HS-27A (cell line): ENCODE measurements at regions not wholly inside any gene's neighbourhood (a gene's known extent, or its start where the extent isn't known, plus 50 kb on each side); places are given as distances from the start of the nearest gene placed in this dataset.

ENCODE experiments used
- DNase-seq: peaks from one replicate; pipeline ENCODE4 v3.0.0-alpha.2; 2012; ENCODE audit warnings: low read depth, missing footprints

DNA sequence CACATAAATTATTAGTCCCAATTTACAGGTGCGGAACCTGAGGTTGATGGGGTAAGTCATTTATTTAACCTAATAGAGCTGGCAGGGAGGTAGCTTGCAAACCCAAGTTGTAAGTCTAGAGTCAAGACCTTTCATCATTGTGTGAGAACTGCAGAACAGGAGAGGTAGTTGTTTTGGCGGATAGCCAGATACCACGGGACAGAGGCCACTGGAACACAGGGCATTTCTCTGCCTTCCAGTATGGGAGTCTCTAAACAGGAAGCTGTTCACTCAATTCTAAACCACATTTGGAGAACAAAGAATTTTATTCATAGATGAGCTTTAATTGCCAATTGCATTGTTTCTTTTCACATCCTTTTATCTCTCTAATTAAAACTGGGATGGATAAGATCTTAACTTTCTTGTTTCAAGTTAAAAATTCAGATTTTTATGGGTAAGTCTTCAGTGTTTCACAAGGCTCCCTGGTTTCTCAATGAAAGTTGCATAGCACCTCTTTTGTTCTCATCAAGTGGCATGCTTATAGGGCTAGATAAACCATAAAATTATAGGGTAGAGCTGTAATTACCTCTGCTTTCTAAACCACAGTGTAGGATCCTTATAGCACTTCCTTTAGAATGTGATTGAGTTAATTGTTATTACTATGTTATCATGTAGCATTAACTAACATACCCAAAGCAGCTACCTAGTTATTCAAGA, 489.0 kb downstream of the GATA3 start:
- DNase-seq = no peak

DNA sequence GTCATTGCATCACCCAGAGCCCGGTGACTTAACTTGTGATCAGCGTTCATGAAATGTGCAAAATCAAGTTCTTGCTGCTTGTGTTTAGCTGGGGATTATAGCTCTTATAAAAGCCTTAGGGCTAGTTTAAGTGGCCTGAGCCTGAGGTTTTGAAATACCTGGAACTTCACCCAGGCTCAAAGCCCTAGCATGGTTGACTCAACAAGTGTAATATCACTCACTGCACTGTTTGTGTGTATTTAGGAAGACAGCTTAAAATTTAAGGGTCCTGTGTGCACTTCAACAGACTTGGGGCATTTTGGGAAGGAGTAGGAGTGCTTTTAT, 489.5 kb downstream of the GATA3 start:
- DNase-seq = no peak

- DNase-seq = no peak
These were observed 490.0 kb downstream of the GATA3 start for GRCh38 chr10:8544500-8544899.

DNA sequence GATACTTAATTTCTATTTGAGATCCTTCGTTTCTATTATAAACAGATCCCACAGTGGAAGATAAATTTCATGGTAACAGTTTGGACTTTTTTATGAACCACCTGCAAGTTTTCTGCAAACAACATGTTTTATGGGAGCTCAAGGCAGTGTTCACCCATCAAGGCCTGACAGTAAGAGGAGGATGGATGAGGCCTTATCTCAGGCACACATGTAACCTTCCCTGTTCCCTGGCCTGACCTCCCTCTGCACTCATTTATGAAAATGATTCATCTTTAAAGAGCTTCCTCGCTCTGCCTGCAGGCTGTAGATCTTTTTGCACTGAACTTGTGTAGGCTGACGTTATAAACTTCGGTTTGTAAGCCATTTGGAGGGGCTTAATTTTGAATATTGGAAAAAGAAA, 500.1 kb downstream of the GATA3 start:
- DNase-seq = no peak

GRCh38 chr10:8556321-8556720, 501.8 kb downstream of the GATA3 start:
- DNase-seq = no peak

DNA sequence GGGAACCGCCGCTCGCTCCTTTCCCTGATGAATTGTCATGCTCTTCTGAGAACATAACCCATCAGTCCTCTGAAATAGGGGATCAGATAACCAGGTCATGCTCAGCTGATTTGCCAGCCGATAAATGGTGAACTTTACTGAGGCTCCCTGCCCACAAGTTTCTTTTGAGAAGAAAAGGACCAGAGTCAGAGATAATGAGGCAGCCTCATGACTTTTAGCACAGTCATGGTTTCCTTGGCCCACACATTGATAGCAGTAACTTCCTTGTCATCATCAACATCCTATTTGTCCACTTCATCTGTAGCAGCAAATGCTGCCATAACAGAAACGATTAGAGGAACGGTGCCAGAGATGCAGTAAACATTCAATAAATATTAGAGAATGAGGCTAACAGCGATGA, 509.0 kb downstream of the GATA3 start:
- DNase-seq = no peak

GRCh38 chr10:8566737-8567136, 512.2 kb downstream of the GATA3 start:
- DNase-seq = no peak

DNA sequence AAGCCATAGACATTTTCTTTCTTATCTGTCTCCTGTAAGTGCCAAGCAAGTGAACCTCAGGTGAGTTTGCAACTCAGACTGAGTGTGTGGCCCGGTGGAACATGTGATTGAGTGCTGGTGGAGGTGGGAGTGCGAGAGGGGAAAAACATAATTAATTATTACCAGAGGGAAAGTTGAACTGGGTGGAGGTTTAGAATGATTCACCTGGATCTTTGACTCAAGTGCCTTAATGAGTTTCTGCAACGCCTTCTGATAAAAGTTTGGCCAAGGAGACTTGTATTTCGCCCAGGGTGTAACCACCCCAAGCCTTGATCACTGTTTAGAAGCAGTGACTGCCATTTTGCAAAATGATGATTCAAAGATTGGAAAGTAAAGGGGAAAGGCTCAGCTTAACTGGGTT, 513.9 kb downstream of the GATA3 start:
- no peak for DNase-seq

DNA sequence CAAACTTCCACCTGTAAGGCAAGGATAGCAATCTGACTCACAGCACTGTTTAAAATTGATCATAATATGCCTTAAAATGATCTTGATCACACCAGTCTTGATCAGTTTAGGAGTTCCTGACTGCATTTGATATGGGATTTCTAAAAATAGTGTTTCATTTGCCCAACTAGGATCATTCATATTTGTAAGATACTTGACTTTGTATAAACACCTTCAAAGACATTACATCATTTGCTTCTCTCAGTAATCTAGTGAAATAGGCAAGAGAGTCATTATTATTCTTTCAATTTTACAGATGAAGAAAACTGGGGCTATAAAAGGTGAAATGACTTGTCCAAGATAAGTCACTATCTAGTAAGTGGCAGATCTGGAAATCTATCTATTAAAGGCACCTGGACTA, 521.1 kb downstream of the GATA3 start:
- DNase-seq = no peak

DNA sequence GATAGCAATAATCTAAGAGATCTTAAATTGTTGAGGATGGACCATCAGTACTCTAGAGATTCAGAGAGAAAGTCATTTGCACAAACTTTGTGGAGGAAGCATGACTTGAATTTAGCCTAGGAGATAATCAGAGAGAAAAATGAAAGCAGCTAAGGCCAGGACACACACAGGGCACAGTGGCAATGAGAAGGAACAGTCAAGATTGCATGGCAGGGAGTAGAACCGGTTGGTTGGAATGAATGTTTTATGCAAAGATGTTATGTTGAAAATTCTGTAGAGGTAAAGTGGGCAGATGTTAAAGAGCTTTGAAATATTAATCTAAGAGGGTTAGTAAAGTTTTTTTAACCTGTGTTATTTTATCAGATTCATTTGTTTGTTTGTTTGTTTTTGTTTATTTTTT, 521.8 kb downstream of the GATA3 start:
- DNase-seq = no peak

DNA sequence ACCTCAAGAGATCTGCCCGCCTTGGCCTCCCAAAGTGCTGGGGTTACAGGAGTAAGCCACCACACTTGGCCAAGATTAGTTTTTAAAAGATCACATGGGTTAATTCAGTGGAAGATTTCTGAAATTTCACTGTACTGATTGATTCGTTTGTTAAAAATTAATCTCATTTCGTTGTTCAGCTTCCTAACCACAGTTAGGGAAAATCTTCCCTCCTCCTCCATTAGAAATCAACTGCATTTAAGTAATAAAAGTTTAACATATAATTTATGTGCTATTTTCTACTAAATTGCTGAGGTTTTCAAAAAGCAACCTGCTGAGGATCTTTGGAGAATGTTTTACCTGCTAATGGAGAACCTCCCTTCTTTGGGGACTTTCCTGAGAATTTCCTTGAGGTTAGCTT, 522.4 kb downstream of the GATA3 start:
- no peak for DNase-seq

DNA sequence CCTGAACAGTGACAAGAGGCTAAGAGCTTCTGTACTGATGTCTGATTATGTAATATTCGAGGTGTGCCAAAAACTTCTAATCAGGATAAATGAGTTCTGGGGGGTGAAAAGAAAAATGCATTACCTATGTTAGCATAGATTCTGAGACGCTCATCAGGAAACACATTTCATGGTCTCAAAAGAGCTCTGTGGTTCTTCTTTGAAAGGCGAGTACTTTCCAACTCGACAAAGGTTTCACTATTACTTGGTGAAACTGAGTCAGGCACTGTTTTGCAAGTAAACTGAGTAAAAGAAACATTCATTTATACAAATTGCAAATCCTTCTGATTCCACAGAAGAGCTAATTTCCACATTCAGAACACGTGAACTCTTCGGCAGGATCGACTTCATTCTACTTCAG, 523.2 kb downstream of the GATA3 start:
- DNase-seq = no peak

- DNase-seq = no peak
These were observed 527.2 kb downstream of the GATA3 start for GRCh38 chr10:8581521-8582225.

- no peak for DNase-seq
These were observed 528.6 kb downstream of the GATA3 start for GRCh38 chr10:8583096-8583495.

DNA sequence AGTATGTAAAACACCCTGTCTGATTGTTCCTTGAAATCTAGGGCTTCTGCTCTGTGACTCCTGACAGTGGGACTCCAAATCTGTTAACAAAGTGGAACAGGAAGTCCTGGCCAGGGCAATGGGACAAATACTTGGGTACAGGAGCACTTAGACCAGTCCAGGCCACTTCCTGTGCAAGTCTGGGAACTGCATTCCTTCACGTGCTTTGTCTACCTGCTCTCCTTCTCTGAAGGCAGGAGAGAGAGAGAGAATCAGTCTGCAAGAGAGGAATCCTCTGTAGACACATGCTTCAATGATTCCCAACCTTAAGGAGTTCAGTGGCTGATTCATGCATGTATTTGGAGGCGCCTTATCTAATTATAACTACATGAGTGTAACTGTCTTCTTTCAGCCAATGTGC, 530.2 kb downstream of the GATA3 start:
- no peak for DNase-seq

DNA sequence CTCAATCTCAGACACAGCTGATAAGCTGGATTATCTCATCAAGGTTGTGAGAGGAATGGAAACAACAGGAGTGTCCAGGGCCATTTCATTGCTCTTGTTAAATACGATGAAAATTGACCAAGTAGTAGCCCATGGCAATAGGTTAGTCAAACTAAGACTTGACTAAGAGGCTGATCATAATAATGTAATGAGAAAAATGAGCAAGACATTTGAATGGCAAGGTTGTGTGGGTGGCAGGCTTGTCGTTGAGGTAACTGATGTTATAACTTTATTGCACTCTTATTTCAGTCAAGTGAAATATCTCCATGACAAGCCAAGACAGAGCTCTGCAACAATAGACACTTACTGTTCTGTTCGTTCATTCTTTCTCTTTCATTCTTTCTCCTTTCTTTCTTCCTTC, 532.0 kb downstream of the GATA3 start:
- DNase-seq = no peak

GRCh38 chr10:8588135-8588534, 533.6 kb downstream of the GATA3 start:
- DNase-seq = no peak

DNA sequence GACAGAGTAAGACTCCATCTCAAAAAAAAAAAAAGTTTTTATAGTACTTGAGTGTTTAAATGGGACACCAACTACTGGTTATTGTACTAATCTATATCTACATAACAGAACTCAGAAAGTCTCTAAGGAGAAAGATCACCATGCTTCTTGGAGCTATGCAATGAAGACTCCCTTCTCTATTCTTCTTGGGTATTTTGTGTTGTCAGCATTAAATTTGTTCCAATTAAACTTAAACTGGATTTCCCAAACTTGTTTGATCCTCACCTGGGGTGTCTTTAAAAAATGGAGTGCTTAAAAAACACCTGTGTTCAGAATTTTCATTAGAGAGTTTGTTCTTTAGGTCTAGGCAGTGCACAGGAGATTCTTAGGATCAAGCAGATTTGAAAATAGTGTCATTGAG, 536.0 kb downstream of the GATA3 start:
- DNase-seq = no peak

DNA sequence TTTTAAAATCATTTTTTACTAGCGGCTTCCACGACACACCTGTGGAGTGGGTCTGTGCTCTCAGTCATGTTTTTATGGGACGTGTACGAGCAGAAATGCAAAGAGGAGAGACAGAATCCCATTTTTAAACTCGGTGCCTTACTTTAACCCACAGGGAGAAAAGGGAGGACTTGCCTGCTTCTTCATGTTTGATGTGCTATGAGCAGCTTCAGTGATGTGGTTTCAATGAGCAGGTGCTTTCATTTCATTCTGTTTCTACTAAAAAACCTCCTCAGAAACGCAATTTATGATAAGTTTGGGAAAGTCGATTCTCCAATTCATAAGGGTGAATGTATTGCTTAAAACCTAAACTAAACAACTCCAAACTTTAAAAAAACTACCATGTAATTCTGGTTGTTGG, 537.2 kb downstream of the GATA3 start:
- no peak for DNase-seq

- DNase-seq = no peak
These were observed 539.7 kb downstream of the GATA3 start for GRCh38 chr10:8594176-8594575.

DNA sequence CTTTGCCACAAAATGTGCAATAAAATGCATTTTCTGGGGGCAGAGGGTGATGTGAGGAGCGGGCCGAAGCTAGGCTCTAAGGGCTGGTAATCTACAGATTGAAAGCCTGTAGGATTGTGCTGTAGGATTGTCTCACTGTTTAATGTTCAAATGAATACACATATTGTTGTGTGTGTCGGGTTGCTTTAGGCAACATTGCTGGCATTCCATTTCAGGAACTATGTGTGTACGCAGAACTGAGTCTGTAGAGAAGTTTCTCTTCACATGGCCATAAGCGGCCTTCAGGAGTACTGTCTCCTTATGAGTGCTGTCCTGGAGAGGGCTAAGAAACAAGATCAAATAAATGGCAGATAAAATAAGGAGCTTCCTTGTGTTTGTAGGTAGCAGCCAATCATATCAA, 540.2 kb downstream of the GATA3 start:
- no peak for DNase-seq

DNA sequence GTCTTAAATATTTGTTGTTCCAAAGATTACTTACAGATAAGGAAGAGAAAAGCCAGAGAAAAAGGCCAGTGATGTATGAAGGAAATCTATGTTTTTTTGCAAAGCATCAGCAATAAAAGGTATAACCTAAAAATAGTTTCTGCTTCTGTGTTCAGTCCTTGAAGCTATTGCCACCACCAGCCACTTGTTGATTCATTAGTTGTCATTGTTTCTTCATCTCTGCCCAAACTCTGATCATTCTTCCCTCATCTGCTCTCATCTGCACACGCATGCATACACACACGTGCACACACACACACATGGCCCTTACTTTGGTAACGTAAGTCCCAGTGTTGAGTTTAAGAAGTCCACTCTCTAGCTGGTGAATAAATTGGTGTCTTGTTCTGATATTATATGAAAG, 540.7 kb downstream of the GATA3 start:
- no peak for DNase-seq

GRCh38 chr10:8596929-8597472, 542.5 kb downstream of the GATA3 start:
- no peak for DNase-seq

DNA sequence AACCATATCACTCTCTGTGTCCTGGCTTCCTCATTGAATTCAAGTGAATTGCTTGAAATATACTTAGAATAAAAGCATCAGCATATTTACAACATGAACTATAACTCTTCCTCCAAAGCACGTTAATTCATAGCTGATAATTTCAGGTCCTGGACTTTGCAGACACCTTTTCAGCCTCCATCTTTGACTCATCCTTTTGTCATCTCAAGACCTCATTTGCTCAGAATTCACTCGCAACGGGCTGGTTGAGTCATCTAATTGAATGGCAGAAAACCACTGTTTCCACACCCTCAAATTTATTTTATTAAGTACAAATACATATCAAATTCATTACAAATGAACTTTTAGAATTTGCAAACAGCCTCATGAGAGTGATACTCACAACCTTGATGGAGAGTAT, 545.7 kb downstream of the GATA3 start:
- peak; percentile 26 for DNase-seq
